GM12875 (cell line): ENCODE measurements at regions not wholly inside any gene's neighbourhood (a gene's known extent, or its start where the extent isn't known, plus 50 kb on each side); places are given as distances from the start of the nearest gene placed in this dataset.

Experiments
- H3K4me3 ChIP-seq: one replicate; pipeline ENCODE4 v1.5.1; 2011; ENCODE audit warnings: low read depth, low read length, control low read depth
- TF ChIP-seq, protein P1 (sequence below): IDR thresholded peaks from 2 replicates; pipeline ENCODE4 v1.5.1; 2011; ENCODE audit warnings: low read depth, mild to moderate bottlenecking, control low read depth, inconsistent platforms, low read length, moderate library complexity, borderline replicate concordance; ENCODE audit not compliant: insufficient read depth

DNA sequence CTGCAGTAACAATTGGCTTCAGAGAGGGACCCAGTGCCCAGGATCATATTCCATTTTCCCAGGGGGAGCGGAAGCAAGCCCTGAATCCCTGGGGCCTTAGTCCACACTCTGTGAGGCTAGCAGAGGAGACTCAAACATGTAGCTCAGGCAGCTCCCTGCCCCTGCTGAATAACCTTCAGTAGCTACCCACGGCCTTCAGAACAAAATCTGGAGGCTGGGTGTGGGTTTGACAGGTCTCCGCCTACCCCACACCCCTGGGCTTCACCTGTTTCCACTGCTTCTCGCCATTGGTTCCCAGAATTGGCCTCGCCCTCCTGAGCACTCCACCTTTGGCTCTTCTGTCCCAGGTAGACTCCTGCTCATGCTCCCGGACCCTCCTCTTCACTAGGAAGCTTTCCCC lies 93.6 kb upstream of the ATP2B2 start:
- H3K4me3 ChIP-seq: no peak overlapping the region
- TF ChIP-seq, protein P1, sequence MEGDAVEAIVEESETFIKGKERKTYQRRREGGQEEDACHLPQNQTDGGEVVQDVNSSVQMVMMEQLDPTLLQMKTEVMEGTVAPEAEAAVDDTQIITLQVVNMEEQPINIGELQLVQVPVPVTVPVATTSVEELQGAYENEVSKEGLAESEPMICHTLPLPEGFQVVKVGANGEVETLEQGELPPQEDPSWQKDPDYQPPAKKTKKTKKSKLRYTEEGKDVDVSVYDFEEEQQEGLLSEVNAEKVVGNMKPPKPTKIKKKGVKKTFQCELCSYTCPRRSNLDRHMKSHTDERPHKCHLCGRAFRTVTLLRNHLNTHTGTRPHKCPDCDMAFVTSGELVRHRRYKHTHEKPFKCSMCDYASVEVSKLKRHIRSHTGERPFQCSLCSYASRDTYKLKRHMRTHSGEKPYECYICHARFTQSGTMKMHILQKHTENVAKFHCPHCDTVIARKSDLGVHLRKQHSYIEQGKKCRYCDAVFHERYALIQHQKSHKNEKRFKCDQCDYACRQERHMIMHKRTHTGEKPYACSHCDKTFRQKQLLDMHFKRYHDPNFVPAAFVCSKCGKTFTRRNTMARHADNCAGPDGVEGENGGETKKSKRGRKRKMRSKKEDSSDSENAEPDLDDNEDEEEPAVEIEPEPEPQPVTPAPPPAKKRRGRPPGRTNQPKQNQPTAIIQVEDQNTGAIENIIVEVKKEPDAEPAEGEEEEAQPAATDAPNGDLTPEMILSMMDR: no peak

GRCh38 chr3:10599444-10599843 lies 94.1 kb upstream of the ATP2B2 start:
- no peak overlapping the region for H3K4me3 ChIP-seq
- TF ChIP-seq, protein P1: no peak

- TF ChIP-seq, protein P1: no peak
Measured at GRCh38 chr3:10600296-10600714, 94.9 kb upstream of the ATP2B2 start.

DNA sequence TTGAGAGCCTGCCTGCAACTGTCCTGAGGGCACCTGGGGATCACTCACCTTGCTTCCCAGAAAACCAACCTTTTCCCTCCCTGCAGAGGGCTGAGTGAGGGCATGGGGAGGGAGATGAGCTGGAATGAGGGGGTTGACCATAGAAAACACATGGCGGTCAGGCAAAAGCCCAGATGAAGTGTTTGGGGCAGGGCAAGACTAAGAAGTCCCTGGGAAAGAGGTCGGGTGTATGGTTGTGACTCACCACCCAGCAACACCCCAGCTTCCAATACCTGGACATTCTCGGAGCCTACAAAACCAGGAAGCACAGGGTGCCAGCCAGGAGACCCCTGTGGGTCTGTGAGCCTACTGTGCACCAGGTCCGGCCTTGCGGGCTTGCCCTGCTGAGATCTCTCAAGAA lies 95.3 kb upstream of the ATP2B2 start:
- TF ChIP-seq, protein P1: no peak
- no peak overlapping the region for H3K4me3 ChIP-seq

More at GRCh38 chr3:10600296-10600714, 94.9 kb upstream of the ATP2B2 start:
- H3K4me3 ChIP-seq: no peak overlapping the region

- TF ChIP-seq, protein P1: no peak
- no peak overlapping the region for H3K4me3 ChIP-seq
Measured at GRCh38 chr3:10601151-10601856, 95.9 kb upstream of the ATP2B2 start.

GRCh38 chr3:10601857-10602230 lies 96.5 kb upstream of the ATP2B2 start:
- no peak overlapping the region for H3K4me3 ChIP-seq
- TF ChIP-seq, protein P1: no peak

DNA sequence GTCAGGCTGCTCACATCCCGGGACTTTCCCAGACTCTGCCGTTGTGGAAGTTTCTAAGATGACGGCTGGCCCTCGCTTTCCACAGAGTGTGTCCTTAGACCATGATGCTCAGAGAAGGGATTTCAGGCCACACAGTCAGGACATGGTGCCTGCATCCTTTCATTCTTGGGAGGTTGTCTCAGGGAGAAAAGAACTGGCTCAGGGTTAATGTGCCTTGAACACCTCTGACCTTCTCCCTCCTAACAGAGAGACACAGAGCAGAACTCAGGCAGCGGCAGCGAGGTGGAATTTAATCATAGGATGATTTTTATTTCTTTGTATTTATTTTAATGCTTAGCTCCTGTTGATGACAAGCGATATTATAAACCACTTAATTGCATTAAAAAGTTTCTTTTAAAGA lies 96.9 kb upstream of the ATP2B2 start:
- H3K4me3 ChIP-seq: no peak overlapping the region
- TF ChIP-seq, protein P1: no peak
